Activated T-cell treated with anti-CD3 and anti-CD28 coated beads, Interleukin-2, amount 50 U/mL, for 72 hours (primary cell): ENCODE measurements at regions not wholly inside any gene's neighbourhood (a gene's known extent, or its start where the extent isn't known, plus 50 kb on each side); places are given as distances from the start of the nearest gene placed in this dataset.
"Not testable (repeated sequence)": the region's sequence is repeated elsewhere in the genome, so short reads cannot be mapped to it uniquely, and the experiment has no call there.

Experiments
- ATAC-seq, 2 donors: fragments of 150-1000 bp; cut with Tn5 transposase; replicated peaks in 1 of 2; 2 replicates each; pipeline ENCODE4 v1.10.0; 2021; ENCODE audit warnings: moderate library complexity in 2 of 2, mild to moderate bottlenecking in 1 of 2
- DNase-seq, 2 donors: peaks; one replicate each; pipeline ENCODE4 v3.0.0; 2021 to 2022; ENCODE audit warnings: mixed read lengths in 1 of 2
- H3K27ac Mint-ChIP-seq: one replicate; pipeline ENCODE4 v1.8.0; 2022; ENCODE audit warnings: mild to moderate bottlenecking, moderate library complexity, mixed read lengths
- H3K27me3 Mint-ChIP-seq: one replicate; pipeline ENCODE4 v1.8.0; 2022; ENCODE audit warnings: low read depth, mixed read lengths
- H3K36me3 Mint-ChIP-seq, 2 donors: one replicate each; pipeline ENCODE4 v1.8.0; 2022; ENCODE audit warnings: mixed read lengths in 2 of 2, mild to moderate bottlenecking in 1 of 2; ENCODE audit not compliant: insufficient read depth in 2 of 2
- H3K4me1 Mint-ChIP-seq: one replicate; pipeline ENCODE4 v1.8.0; 2022; ENCODE audit warnings: low read depth, mixed read lengths
- H3K4me3 Mint-ChIP-seq, 2 donors: one replicate each; pipeline ENCODE4 v1.8.0; 2022; ENCODE audit warnings: mild to moderate bottlenecking in 2 of 2, mixed read lengths in 2 of 2, moderate library complexity in 2 of 2
- H3K9me3 Mint-ChIP-seq, 2 donors: one replicate each; pipeline ENCODE4 v1.8.0; 2022; ENCODE audit warnings: mixed read lengths in 2 of 2

- H3K27me3 Mint-ChIP-seq = peaks cover 17% of the 10 kb centered on the region
- H3K4me3 Mint-ChIP-seq = no peak overlapping the region
- no peak overlapping the region for H3K27ac Mint-ChIP-seq
- no peak for ATAC-seq
- peaks cover 7 to 11% of the 10 kb centered on the region in 2 donors for H3K9me3 Mint-ChIP-seq
- H3K4me1 Mint-ChIP-seq = peaks cover 44% of the 10 kb centered on the region
- no peak for DNase-seq
- peaks cover 11 to 15% of the 10 kb centered on the region in 2 donors for H3K36me3 Mint-ChIP-seq
Observed at GRCh38 chr7:106565428-106565827, 95.5 kb downstream of the CCDC71L start.

GRCh38 chr7:106563466-106564150 lies 97.3 kb downstream of the CCDC71L start:
- Mint-ChIP-seq H3K27ac (no peak overlapping the region), H3K36me3 (peaks cover 11 to 14% of the 10 kb centered on the region in 2 donors), H3K4me1 (peaks cover 35% of the 10 kb centered on the region), H3K4me3 (no peak overlapping the region), H3K9me3 (peaks cover 12 to 14% of the 10 kb centered on the region in 2 donors), H3K27me3 (peaks cover 27% of the 10 kb centered on the region)
- DNase-seq (no peak), ATAC-seq (no peak)

GRCh38 chr7:106562711-106563366 lies 98.1 kb downstream of the CCDC71L start:
- Mint-ChIP-seq H3K36me3 (peaks cover 11 to 14% of the 10 kb centered on the region in 2 donors), H3K4me3 (no peak overlapping the region), H3K27ac (no peak overlapping the region), H3K4me1 (peaks cover 28% of the 10 kb centered on the region), H3K27me3 (peaks cover 28% of the 10 kb centered on the region), H3K9me3 (peaks cover 10 to 18% of the 10 kb centered on the region in 2 donors)
- ATAC-seq (no peak), DNase-seq (no peak)

GRCh38 chr7:106561666-106562411 lies 99.1 kb downstream of the CCDC71L start:
- peak; percentile 21 to 32 for DNase-seq
- ATAC-seq = peak; percentile 79 to 91
- Mint-ChIP-seq H3K9me3 (peaks cover 7 to 13% of the 10 kb centered on the region in 2 donors), H3K27me3 (peaks cover 29% of the 10 kb centered on the region), H3K4me3 (peak overlapping the region in 1 of 2 donors; percentile 57), H3K36me3 (peaks cover 6 to 13% of the 10 kb centered on the region in 2 donors), H3K27ac (peak overlapping the region; percentile 72), H3K4me1 (peaks cover 25% of the 10 kb centered on the region)

GRCh38 chr7:106561151-106561550 lies 99.8 kb downstream of the CCDC71L start:
- H3K27me3 Mint-ChIP-seq = peaks cover 29% of the 10 kb centered on the region
- peaks cover 25% of the 10 kb centered on the region for H3K4me1 Mint-ChIP-seq
- ATAC-seq = peak; percentile 66 to 76
- peaks cover 6 to 13% of the 10 kb centered on the region in 2 donors for H3K36me3 Mint-ChIP-seq
- peak in 1 of 2 donors; percentile 10 for DNase-seq
- peak overlapping the region in 1 of 2 donors; percentile 57 for H3K4me3 Mint-ChIP-seq
- peak overlapping the region; percentile 72 for H3K27ac Mint-ChIP-seq
- H3K9me3 Mint-ChIP-seq = peaks cover 7 to 13% of the 10 kb centered on the region in 2 donors

- Mint-ChIP-seq H3K27me3 (peaks cover 29% of the 10 kb centered on the region), H3K4me1 (peaks cover 25% of the 10 kb centered on the region), H3K36me3 (peaks cover 6 to 13% of the 10 kb centered on the region in 2 donors), H3K4me3 (no peak overlapping the region), H3K27ac (no peak overlapping the region), H3K9me3 (peaks cover 7 to 13% of the 10 kb centered on the region in 2 donors)
- ATAC-seq (peak; percentile 37), DNase-seq (no peak)
Observed at GRCh38 chr7:106560482-106560881, 100.5 kb downstream of the CCDC71L start.

GRCh38 chr7:106556244-106556643 lies 104.7 kb downstream of the CCDC71L start:
- not testable (repeated sequence) for H3K4me3 Mint-ChIP-seq, DNase-seq, ATAC-seq, H3K27ac Mint-ChIP-seq
- Mint-ChIP-seq H3K4me1 (peaks cover 11% of the 10 kb centered on the region), H3K9me3 (peaks cover 15 to 23% of the 10 kb centered on the region in 2 donors), H3K36me3 (peaks cover 10 to 20% of the 10 kb centered on the region in 2 donors), H3K27me3 (peaks cover 28% of the 10 kb centered on the region)

- H3K36me3 Mint-ChIP-seq = peaks cover 10 to 18% of the 10 kb centered on the region in 2 donors
- H3K27ac Mint-ChIP-seq, ATAC-seq, DNase-seq, H3K4me3 Mint-ChIP-seq, H3K4me1 Mint-ChIP-seq: not testable (repeated sequence)
- peaks cover 15 to 23% of the 10 kb centered on the region in 2 donors for H3K9me3 Mint-ChIP-seq
- H3K27me3 Mint-ChIP-seq = peaks cover 29% of the 10 kb centered on the region
Observed at GRCh38 chr7:106554623-106555022, 106.3 kb downstream of the CCDC71L start.

- Mint-ChIP-seq H3K4me3 (no peak overlapping the region), H3K36me3 (peaks cover 10 to 12% of the 10 kb centered on the region in 2 donors), H3K4me1 (no peaks in the 10 kb centered on the region), H3K9me3 (peaks cover 10 to 14% of the 10 kb centered on the region in 2 donors), H3K27ac (no peak overlapping the region), H3K27me3 (peaks cover 20% of the 10 kb centered on the region)
- DNase-seq (no peak), ATAC-seq (no peak)
Observed at GRCh38 chr7:106553446-106553836, 107.5 kb downstream of the CCDC71L start.

- DNase-seq = no peak
- peaks cover 20% of the 10 kb centered on the region for H3K27me3 Mint-ChIP-seq
- H3K4me3 Mint-ChIP-seq = no peak overlapping the region
- ATAC-seq = peak in 1 of 2 donors; percentile 48
- peaks cover 10% of the 10 kb centered on the region in 2 donors for H3K9me3 Mint-ChIP-seq
- H3K27ac Mint-ChIP-seq = no peak overlapping the region
- peaks cover 7 to 10% of the 10 kb centered on the region in 2 donors for H3K36me3 Mint-ChIP-seq
- H3K4me1 Mint-ChIP-seq = no peaks in the 10 kb centered on the region
Observed at GRCh38 chr7:106552645-106553445, 108.1 kb downstream of the CCDC71L start.

GRCh38 chr7:106551936-106552335 lies 109.0 kb downstream of the CCDC71L start:
- no peak overlapping the region for H3K4me3 Mint-ChIP-seq
- H3K36me3 Mint-ChIP-seq = peaks cover 4 to 8% of the 10 kb centered on the region in 2 donors
- ATAC-seq = no peak
- no peak for DNase-seq
- no peak overlapping the region for H3K27ac Mint-ChIP-seq
- no peaks in the 10 kb centered on the region for H3K4me1 Mint-ChIP-seq
- peaks cover 10% of the 10 kb centered on the region in 2 donors for H3K9me3 Mint-ChIP-seq
- H3K27me3 Mint-ChIP-seq = peaks cover 13% of the 10 kb centered on the region

GRCh38 chr7:106548491-106548890 lies 112.5 kb downstream of the CCDC71L start:
- Mint-ChIP-seq H3K9me3 (peaks cover 3 to 6% of the 10 kb centered on the region in 2 donors), H3K27ac (no peak overlapping the region), H3K4me1 (peaks cover 18% of the 10 kb centered on the region), H3K36me3 (peaks cover 0 to 2% of the 10 kb centered on the region in 2 donors), H3K4me3 (no peak overlapping the region), H3K27me3 (peaks cover 13% of the 10 kb centered on the region)
- DNase-seq (no peak), ATAC-seq (no peak)
